CD4-positive, alpha-beta T cell treated with Interleukin-15 for 4 hours (primary cell): ENCODE measurements at regions not wholly inside any gene's neighbourhood (a gene's known extent, or its start where the extent isn't known, plus 50 kb on each side); places are given as distances from the start of the nearest gene placed in this dataset.

Experiments used
- DNase-seq: peaks from one replicate; pipeline ENCODE4 v3.0.0-alpha.2; 2020; ENCODE audit warnings: low spot score

DNA sequence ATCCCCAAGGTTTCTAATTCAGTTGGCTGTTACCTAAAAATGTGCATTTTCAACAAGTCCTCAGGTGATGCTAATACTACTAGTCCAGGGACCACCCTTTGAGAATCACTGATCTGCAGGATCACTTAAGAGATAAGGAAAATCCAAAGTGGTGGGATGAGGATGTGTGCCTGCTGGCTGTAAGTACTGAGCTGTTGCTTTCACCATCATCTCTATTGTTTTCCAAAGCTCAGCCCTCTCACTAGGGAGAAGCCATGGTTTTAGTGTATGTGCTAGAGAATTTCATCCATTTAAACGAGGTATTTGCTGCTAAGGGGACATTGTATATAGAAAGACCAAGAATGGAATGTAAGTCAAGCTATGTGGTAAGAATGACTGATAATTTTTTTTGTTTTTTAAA is 202.3 kb downstream of the KIF21A start:
- no peak for DNase-seq

DNA sequence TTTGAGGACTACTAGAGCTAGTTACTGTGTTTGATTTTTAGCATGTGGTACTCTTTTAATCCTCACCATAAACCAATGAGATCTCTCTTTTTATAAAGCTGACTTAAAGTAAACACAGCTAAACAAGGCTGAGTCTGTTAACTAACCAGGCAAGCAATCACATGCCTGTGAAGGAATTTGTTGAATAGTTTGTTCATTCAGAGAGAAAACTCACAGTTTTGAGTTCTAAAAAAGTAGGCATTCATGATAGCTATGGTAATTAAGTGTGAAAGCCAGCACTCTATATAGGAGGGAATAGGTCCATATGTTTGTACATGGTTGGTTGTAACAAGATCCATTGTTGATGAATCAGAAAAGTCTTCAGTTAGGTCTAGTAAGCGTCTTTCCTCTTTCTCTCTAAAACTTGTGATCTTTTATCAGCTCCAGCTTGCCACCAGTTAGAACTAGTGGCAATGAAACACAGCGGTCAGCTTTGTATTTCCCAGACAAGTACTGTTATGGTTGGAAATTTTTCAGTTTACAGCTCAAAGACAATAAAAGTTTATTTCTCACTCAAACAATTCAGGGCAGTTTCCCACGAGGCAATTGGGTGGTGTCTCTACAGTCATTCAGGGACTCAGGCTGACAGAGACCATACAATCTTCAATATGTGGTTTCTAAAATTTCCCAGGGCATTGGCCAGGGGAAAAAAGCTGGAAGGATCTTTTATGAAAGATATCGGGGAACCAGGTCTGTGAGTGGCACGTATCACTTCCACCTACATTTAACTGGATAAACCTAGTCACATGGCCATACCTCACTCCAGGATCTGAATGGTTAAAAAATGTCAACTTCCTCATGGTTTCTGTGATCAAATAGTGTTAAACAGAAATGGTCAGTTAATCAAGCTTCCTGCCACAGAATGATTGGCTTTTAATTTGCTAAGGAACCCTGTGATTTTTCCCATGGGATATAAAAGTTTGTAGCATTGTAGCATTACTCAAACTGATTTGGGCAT is 203.1 kb downstream of the KIF21A start:
- no peak for DNase-seq

DNA sequence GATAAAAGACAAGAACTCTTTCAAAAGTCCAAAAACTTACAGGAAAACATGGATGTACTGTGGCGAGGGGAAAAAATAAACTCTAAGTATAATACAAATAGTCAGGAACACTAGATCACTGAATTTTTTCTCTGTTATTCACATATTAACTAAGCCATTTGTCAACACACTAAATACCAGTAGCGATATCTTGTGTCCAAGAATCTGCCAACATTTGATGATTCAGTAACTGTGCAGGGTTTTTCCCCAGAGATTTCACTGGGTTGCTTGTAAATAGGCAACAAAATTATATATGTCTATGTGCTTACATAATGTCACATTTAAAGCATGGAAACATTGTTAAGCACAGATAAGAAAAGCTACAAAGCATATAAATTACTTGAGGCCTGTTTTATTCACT is 205.9 kb downstream of the KIF21A start:
- DNase-seq = no peak

DNA sequence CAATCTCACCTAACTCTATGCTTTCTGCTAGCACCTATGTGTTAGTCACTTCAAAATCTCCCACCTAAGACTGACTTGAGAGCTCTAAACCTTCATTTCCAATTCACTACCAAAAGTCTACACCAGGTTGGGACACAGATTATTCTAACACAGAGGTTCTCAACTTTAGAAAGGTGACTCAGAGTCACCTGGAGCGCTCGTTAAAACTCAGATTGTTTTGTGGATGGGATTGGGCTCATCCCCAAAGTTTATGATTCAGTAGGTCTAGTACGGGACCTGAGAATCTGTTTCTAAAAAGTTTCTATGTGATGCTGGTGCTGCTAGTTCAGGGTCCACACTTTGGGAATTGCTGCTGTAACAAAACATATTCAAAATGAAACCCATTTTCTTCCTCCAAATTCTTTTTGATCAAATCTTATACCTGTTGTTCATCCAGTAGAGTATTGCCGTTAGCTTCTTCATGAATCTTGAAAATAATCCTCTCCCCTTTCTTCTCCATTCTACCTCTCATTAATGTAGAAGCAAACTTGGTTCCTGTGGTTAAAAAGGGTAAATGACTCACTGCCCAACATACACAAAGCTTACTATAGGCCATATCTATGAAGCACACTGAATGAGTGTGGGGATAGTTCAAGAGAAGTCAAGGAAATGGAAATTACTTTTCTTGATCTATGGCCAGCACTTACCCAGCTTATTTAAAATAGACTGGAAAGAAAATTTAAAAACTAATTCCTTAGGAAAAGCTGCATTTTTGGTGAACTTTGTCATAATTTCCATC is 206.7 kb downstream of the KIF21A start:
- no peak for DNase-seq

DNA sequence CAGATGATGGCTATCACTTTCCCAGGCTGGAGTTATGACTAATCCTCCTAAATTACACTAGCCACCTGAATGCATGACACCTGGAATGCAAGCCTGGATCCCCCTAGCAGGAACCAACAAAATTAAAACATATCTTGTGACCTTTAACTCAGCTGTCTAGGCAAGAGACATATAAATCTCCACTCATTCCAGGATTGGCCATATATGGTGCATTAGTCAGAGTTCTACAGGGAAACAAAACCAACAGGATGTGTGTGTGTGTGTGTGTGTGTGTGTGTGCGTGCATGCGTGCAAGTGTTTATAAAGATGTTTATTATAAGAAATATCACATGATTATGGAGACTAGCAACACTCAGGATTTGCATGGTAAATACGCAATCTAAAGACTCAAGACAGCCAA is 212.8 kb downstream of the KIF21A start:
- no peak for DNase-seq

DNA sequence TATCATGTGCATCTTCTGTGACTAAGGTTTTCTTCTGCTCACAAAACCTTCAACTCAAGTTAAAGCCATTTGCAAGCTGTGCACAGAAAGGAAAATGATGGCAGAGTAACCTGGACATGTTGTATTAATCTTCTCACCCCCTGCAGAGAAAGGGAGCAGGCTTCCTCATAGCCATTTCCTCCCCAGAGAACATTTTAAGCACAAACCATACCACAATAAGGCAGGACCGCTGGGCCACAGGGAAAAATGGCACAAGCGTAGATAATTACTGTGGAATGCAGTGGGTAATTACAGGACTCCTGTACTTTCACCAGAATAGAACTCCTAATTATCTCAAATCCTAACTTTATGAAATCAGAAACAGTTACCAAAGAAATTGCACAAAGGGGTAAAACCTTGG is 215.7 kb downstream of the KIF21A start:
- no peak for DNase-seq

DNA sequence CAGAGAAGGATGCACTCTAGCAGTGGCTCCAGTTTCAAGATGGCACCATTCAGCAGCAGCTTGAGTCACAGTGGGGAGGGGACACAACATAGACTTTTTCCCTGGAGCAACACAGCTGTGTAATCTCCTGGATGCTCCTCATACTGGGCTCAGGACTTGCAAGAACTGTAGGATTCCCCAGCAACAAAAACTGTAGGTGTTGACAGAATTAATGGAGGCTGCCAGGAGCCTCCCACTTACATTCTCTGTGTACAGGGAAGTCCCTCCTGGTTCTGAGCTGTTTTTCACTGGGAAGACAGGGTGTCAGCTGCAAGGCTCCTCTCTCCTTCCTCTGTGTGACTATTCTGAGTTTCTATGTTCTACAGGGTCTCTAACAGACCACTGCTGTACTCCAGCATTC is 217.9 kb downstream of the KIF21A start:
- DNase-seq = no peak

DNA sequence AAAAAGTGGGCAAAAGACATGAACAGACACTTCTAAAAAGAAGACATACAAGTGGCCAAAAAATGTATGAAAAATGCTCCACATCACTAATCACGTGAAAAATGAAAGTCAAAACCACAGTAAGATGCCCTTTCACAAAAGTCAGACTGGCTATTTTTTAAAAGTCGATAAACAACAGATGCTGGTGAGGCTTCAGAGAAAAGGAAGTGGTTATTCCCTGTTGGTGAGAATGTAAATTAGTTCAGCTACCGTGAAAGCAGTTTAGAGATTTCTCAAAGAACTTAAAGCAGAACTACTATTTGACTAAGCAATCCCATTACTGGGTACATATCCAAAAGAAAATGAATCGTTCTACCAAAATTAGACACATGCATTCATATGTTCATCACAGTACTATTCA is 237.0 kb downstream of the KIF21A start:
- DNase-seq = no peak

DNA sequence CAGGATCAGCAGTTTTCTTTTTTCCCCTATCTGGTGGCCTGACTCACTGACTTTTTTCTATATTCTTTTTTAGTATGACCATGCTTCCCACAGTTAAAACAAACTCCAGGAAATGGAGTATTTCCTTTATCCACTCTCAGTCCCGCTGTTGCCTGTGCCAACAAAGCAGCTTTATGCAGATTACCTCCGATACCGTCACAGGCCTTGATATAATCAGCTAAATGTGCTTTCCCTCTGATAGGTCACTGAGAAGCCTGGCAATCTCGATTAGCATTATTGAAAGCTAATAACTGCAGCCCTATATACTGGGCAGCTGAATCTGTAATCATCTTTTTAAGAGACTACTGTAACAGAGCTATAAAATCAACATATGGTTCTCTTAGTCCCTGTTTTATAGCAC is 243.6 kb downstream of the KIF21A start:
- DNase-seq = no peak

DNA sequence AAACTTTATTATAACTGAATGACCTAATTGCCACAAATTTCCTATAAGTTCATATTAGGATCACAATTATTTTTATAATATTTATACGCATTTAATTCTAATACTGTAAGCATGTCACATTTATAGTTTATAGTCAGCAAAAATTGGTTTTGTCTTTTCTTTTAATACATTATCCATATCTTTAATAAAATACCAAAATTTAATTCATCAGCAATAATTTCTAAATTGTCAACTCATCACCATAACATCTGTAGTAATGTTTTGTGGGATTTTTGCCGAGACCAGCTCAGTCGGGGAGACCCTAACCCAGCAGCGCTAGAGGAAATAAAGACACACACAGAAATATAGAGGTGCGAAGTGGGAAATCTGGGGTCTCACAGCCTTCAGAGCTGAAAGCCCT is 254.2 kb downstream of the KIF21A start:
- no peak for DNase-seq

DNA sequence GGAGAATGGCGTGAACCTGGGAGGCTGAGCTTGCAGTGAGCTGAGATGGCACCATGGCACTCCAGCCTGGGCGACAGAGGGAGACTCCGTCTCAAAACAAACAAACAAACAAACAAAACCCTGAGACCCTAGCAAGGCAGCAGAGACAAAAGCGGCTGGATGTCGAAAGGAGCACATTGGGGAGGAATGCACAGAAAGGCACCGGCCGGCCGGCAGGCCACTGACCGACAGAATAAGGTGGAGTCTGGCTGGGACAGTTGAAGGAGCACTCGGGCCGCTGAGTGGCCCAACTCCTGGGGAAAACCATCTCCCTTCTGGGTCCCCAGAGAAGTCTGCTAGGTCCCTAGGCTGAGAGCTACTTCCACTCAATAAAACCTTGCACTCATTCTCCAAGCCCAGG is 256.2 kb downstream of the KIF21A start:
- no peak for DNase-seq

DNA sequence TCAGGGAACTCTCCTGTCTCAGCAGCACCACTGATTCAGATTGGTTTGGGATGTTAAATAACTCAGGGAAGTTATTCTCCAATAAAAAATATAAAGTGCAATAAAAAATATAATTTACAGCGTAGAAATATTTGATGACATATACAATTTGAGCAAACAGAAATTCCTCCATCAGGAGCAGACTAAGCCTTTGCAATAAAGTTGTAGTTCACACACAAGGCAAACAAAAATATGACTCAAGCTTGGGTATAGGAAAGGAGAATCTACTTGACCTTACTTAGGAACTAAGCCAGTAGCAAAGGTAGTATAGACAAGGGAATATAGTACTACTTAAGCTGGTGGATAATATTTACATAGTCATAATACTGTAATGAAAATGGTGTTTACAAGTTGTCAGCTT is 264.1 kb downstream of the KIF21A start:
- no peak for DNase-seq

DNA sequence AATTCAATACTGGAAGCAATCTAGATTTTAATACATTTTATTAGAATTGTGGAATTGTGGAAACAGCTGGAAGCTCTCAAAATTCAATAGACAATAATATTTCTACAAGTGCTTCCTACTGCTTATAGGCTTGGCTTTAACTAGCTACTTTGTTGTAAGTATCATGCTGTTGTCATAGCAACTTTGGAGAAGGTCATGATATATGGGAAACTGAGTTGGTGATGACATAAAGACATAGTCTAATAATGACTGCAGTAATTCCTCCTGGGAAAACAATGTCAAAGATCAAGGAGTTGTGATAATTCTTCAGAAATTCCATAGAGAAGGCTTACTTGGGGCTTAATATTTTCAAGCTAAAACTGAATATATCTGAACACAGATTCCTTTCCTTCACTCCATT is 266.6 kb downstream of the KIF21A start:
- DNase-seq = no peak

DNA sequence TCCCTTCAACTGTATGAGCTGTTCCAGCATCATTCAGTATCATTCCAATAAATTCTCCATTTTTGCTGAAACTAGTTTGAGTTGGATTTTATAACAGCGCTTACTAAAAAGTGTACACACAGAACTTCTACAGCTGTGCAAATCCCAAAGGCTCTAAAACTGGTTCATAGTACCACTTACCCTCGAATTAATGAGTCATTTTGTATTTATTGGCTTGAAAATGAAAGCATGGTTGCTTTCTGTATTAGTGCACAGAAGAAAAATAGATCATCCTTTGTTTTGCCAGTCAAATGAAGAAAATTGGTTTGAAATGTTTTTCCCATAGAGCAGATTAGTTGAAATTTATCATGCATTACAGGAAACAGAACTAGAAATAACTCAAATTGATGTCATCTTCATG is 268.3 kb upstream of the CPNE8 start:
- no peak for DNase-seq

DNA sequence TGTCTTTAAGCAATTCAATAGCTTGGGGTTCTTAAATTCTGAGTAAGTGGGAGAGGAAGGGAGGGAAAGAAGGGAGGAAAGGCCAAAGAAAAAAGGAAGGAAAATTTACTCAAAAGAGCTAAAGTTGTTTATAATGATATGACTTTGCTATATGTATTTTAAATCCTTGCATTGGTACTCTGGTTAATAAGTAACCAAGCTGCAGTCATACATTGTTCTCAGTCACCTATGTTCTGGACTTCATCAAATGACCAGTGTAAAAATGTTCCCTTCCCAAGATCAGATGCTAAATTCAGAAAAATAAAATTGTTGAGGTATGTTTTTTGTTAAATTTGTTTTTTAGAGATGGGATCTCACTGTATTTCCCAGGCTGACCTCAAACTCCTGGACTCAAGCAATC is 259.9 kb upstream of the CPNE8 start:
- DNase-seq = no peak

DNA sequence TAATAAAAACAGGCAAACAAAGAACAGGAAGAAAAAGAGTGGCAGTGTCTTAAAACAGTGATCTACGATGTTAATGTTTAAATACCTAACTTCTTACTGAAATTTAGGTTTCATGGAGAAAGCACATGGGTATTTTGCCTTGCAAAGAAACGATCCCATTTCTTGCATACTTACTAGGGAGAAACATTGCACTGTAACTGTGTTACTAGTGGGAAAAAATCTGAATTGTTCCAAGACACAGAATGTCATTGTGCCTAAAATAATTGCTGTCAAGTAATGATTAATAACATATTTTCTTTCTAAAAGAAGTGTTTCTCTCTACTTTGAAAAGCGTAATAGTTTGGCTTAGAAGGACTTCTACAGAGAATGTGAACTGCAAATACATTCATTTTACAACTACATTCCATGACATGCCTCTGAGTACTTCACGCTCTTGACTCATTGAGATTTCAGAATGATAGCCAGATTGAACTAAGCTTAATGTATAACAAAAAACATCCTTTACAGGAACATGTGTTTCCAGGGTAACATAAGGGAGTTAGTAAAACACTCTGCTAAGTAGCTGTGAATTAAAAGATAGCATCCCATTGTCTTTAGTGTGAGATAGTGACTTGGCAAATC is 256.2 kb upstream of the CPNE8 start:
- no peak for DNase-seq

DNA sequence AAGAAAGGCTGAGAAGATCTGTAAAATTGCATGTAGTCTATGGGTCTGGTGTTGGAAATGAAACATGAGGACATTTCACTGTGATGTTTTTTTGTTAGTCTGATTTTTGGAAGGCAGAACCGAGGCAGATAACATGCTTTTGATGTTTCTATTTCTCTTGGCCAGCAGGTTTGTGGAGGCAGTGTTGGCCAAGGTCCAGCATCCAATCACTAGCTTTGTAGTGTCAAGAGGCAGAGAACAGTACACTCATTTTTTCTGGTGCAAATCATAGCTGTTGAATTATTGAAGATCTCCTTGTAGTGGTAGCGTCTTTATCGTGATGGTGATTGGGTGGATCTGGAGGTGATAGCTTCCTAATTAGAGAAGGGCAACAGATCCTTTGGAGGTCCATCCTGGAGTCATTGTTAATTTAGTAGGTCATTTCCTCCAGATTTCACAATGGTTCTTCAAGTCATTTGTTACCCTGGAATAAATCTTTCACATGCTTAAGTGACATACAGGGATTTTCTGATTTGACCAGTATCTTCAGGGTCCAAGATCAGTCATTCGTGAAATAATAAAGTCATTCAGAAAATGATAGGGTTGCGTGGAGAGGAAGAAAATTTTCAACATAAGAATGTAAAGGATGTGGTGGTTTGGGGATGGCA is 252.4 kb upstream of the CPNE8 start:
- no peak for DNase-seq

DNA sequence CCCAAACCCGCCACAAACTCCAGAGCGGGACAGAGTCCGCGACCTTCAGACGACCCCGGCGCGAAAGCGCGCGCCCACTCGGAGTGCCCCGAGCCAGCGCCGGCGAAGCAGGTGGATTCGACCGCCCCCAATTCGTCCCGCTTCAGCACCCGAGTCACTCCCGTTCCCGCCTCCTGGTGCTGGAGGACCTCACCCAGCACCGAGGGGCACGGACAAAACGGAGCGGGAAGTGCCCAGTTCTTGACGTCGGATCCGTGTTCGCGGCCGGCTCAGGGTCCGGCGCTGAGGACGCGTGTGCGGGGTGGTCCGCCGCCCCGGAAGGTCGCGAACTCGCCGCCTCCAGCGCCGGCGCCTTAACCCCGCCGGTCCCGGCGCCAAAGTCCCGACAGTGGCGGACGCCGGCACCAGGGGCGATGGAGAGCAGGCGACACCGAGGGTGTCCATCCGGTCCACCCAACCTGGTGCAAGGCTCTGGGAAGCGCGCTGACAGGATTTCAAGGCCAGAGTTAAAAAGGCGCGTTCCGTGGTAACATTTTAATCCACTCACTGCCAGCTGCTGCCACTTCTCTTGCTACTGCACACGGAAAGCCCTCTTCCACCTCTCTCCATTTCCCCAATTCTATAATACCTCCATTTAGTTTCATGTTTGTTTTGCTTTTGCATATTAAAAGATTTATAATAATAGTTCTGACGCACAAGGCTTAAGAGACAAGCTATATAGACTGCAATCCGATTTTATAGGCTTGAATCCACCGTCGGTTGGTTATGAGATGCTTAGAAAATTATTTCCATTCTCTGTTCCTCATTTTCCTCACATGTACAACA is 240.0 kb upstream of the CPNE8 start:
- DNase-seq = no peak

DNA sequence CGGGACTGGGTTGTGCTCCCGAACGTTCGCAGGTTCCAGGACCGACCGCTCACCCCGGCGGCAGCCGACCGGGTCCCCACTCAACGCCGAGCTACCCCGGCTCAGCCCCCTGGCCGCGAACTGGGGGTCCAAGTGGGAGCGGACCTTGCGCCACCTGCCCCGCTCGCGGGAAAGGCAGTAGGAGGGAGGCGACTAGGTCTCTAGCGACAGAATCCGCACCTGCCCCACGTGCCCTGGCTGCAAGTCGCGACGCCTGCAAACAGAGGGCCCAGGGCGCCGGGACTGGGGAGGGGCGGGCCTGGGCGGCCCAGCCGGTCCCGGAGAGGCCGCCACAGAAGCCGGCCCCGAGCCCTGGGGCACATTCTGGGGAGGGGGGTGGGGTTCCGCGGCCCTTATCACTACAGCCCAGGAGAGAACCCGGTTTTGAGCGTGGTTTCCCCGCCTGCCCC is 239.2 kb upstream of the CPNE8 start:
- no peak for DNase-seq

DNA sequence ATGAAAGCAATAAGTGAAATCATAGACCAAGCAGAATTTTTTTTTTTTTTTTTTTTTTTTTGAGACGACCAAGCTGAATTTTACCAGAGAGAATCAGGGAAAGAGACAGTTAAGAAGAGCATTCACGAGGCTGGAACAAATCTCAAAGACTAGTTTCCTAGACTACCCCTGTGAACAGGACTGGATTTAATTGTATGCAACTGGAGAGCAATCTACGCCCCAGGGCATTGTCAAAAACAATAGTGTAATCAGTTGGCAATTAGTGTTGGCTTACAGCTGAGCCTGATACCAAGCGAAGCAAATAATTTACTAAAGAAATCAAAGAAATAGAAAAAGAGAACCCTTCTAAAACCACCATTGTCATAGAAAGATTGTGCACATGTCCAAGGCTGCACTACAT is 232.9 kb upstream of the CPNE8 start:
- no peak for DNase-seq

DNA sequence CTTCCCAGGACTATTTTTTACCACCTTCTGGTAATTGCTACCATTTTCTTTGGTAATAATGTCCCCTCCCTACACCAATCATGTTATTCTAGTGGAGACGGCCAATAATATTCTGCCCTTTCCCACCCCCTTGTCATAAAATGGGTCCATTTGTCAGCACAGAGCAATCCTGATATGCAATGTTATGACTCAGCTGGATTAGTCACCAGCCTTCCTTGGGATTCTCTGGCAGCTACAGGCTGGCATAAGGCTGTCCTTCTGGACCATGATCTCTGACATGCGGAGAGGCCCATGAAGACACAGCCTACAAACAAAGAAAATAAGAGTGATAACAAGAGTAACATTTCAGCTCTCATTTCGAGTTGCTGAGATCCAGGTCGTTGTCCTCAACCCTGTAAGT is 222.0 kb upstream of the CPNE8 start:
- no peak for DNase-seq
